RWPE1 (cell line): ENCODE measurements at regions not wholly inside any gene's neighbourhood (a gene's known extent, or its start where the extent isn't known, plus 50 kb on each side); places are given as distances from the start of the nearest gene placed in this dataset.
"Not testable (repeated sequence)": the region's sequence is repeated elsewhere in the genome, so short reads cannot be mapped to it uniquely, and the experiment has no call there.

ENCODE experiments used
- CTCF ChIA-PET: fragments of 350-600 bp; sonication (Branson Sonifier 250); formaldehyde crosslinking; extraction: SDS; loops from one replicate; lab custom pipeline; 2021; lab: Yijun Ruan, JAX
- POLR2A ChIA-PET: fragments of 400-600 bp; formaldehyde crosslinking; extraction: SDS; loops from one replicate; lab custom pipeline; 2020; ENCODE audit warnings: antibody characterized with exemption; ENCODE audit not compliant: low non-redundant PET; lab: Yijun Ruan, JAX
- DNase-seq: peaks from one replicate; pipeline ENCODE4 v3.0.0; 2012; ENCODE audit warnings: low spot score
- H3K27ac ChIP-seq: fragments of 450-650 bp; 2 replicates; pipeline ENCODE4 v1.5.1; 2017
- TF ChIP-seq, protein P1 (sequence below): fragments of 450-650 bp; conservative IDR thresholded peaks from 2 replicates; pipeline ENCODE4 v1.5.1; 2017; ENCODE audit warnings: low read depth, mild to moderate bottlenecking

DNA sequence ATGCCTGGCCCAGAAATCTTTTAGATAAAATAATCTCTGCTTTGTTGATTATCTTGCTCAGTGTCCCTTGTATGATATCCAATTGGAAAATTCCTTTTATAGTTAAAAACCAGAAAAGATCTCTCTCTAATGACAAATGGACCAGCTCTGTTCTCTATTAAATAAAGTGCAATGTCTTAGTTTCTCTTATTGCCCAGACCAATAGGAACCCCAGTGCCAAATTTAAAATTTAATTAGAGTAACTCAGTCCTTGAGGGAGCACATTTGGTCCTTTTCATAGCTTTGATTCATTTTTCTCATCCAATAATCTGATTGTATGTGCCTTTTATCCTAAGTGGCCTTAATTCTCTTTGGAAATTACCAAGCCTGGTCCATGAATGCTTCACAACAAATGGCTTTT, 158.9 kb upstream of the FOXK1 start:
- no peak for DNase-seq
- ChIA-PET POLR2A (no interaction called here), CTCF (interaction anchor here (0.7 kb wide), 1 partner anchor 77 kb away, joined by 5 read pairs; no protein-coding TSS in a partner anchor)
- TF ChIP-seq, protein P1, sequence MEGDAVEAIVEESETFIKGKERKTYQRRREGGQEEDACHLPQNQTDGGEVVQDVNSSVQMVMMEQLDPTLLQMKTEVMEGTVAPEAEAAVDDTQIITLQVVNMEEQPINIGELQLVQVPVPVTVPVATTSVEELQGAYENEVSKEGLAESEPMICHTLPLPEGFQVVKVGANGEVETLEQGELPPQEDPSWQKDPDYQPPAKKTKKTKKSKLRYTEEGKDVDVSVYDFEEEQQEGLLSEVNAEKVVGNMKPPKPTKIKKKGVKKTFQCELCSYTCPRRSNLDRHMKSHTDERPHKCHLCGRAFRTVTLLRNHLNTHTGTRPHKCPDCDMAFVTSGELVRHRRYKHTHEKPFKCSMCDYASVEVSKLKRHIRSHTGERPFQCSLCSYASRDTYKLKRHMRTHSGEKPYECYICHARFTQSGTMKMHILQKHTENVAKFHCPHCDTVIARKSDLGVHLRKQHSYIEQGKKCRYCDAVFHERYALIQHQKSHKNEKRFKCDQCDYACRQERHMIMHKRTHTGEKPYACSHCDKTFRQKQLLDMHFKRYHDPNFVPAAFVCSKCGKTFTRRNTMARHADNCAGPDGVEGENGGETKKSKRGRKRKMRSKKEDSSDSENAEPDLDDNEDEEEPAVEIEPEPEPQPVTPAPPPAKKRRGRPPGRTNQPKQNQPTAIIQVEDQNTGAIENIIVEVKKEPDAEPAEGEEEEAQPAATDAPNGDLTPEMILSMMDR: no peak
- no peak overlapping the region for H3K27ac ChIP-seq

DNA sequence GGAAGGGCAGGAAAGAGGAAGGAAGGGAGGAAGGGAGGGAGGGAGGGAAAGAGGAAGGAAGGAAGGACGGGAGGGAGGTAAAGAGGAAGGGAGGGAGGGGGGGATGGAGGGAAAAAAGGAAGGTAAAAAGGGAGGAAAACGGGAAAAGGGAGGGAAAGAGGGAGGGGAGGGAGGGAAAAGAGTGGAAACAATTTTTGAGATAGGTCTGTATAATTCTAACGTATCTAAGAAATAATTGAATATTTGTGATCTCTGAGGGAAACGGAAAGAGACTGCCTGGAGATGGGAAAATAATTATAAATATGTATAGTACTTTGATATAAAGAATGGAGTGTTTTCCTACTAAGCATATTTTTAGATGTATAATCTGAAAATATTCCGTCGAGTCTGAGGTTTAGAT, 158.2 kb upstream of the FOXK1 start:
- POLR2A ChIA-PET: no interaction called here
- no peak for DNase-seq
- H3K27ac ChIP-seq: no peak overlapping the region
- TF ChIP-seq, protein P1: no peak
- CTCF ChIA-PET: interaction anchor here (0.7 kb wide), 1 partner anchor 78 kb away, joined by 5 read pairs; no protein-coding TSS in a partner anchor

- CTCF ChIA-PET: no interaction called here
- H3K27ac ChIP-seq: no peak overlapping the region
- TF ChIP-seq, protein P1: no peak
- POLR2A ChIA-PET: no interaction called here
- DNase-seq: no peak
These were observed 156.2 kb upstream of the FOXK1 start for GRCh38 chr7:4525884-4526283.

- ChIA-PET CTCF (no interaction called here), POLR2A (no interaction called here)
- TF ChIP-seq, protein P1: no peak
- no peak overlapping the region for H3K27ac ChIP-seq
- no peak for DNase-seq
These were observed 154.0 kb upstream of the FOXK1 start for GRCh38 chr7:4527988-4528636.

- TF ChIP-seq, protein P1: no peak
- ChIA-PET POLR2A (no interaction called here), CTCF (no interaction called here)
- no peak overlapping the region for H3K27ac ChIP-seq
- DNase-seq: no peak
These were observed 150.9 kb upstream of the FOXK1 start for GRCh38 chr7:4531236-4531635.

- CTCF ChIA-PET: not testable (repeated sequence)
These were observed 148.8 kb upstream of the FOXK1 start for GRCh38 chr7:4533339-4533738.

DNA sequence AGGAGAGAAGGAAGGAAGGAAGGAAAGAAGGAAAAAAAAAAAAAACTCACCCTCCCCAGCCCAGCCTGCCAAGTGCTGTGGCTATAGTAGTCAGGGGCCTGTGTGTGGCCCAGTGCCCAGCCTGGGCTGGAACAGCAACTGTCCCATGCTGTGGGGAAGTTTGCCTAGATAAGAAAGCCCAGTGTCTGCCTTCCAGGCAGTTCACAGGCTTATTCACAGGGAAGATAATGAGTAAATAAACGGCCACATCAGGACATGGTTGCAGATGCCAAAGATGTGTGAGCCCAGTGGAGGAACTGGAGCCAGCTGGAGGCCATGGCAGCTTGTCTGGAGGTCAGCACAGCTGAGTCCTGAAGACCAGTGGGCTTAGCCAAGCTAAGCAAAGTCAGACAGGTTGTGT, 132.4 kb upstream of the FOXK1 start:
- POLR2A ChIA-PET: no interaction called here
- no peak for DNase-seq
- H3K27ac ChIP-seq: no peak overlapping the region
- CTCF ChIA-PET: no interaction called here
- TF ChIP-seq, protein P1: no peak

More at GRCh38 chr7:4533339-4533738, 148.8 kb upstream of the FOXK1 start:
- H3K27ac ChIP-seq, POLR2A ChIA-PET, DNase-seq: not testable (repeated sequence)
